HG03095 (cell line): ENCODE measurements at regions not wholly inside any gene's neighbourhood (a gene's known extent, or its start where the extent isn't known, plus 50 kb on each side); places are given as distances from the start of the nearest gene placed in this dataset.
"Not testable (repeated sequence)": the region's sequence is repeated elsewhere in the genome, so short reads cannot be mapped to it uniquely, and the experiment has no call there.

Experiments
- ATAC-seq: cut with Tn5 transposase; IDR thresholded peaks from one replicate; pipeline ENCODE4 v1.9.1; 2021; ENCODE audit warnings: moderate library complexity; ENCODE audit not compliant: unreplicated experiment

- ATAC-seq, result no peak
Observed at GRCh38 chrX:97850911-97851310, 967.2 kb downstream of the RPA4 start.

GRCh38 chrX:97854086-97854485, 970.4 kb downstream of the RPA4 start:
- no peak for ATAC-seq

- ATAC-seq, result no peak
Observed at GRCh38 chrX:97858592-97858991, 974.9 kb downstream of the RPA4 start.

- ATAC-seq, result no peak
Observed at GRCh38 chrX:97860226-97860625, 976.5 kb downstream of the RPA4 start.

GRCh38 chrX:97863261-97863660, 979.6 kb downstream of the RPA4 start:
- ATAC-seq, result no peak

GRCh38 chrX:97867266-97867665, 983.6 kb downstream of the RPA4 start:
- ATAC-seq, result no peak

- ATAC-seq, result no peak
Observed at GRCh38 chrX:97876697-97877407, 993.1 kb downstream of the RPA4 start.

- ATAC-seq, result no peak
Observed at GRCh38 chrX:97882306-97882705, 998.6 kb downstream of the RPA4 start.

GRCh38 chrX:97895751-97896150, 1012.0 kb downstream of the RPA4 start:
- no peak for ATAC-seq

GRCh38 chrX:97897998-97898397, 1014.3 kb downstream of the RPA4 start:
- ATAC-seq, result no peak

- ATAC-seq, result no peak
Observed at GRCh38 chrX:97898798-97899197, 1015.1 kb downstream of the RPA4 start.

- no peak for ATAC-seq
Observed at GRCh38 chrX:97907791-97908190, 1024.1 kb downstream of the RPA4 start.

GRCh38 chrX:97909245-97909644, 1025.5 kb downstream of the RPA4 start:
- ATAC-seq, result peak; percentile 89

- not testable (repeated sequence) for ATAC-seq
Observed at GRCh38 chrX:97915390-97915789, 1031.7 kb downstream of the RPA4 start.

GRCh38 chrX:97921223-97921622, 1037.5 kb downstream of the RPA4 start:
- not testable (repeated sequence) for ATAC-seq

- no peak for ATAC-seq
Observed at GRCh38 chrX:97931586-97931985, 1047.9 kb downstream of the RPA4 start.

- ATAC-seq, result no peak
Observed at GRCh38 chrX:97936296-97936695, 1052.6 kb downstream of the RPA4 start.

- ATAC-seq, result no peak
Observed at GRCh38 chrX:97938706-97939105, 1055.0 kb downstream of the RPA4 start.

- no peak for ATAC-seq
Observed at GRCh38 chrX:97968376-97969163, 1084.9 kb downstream of the RPA4 start.

GRCh38 chrX:97984641-97985040, 1100.9 kb downstream of the RPA4 start:
- no peak for ATAC-seq

GRCh38 chrX:97985096-97985495, 1101.4 kb downstream of the RPA4 start:
- ATAC-seq, result no peak

- ATAC-seq, result no peak
Observed at GRCh38 chrX:97987979-97988378, 1104.3 kb downstream of the RPA4 start.
